Keratinocyte (primary cell): ENCODE measurements at regions not wholly inside any gene's neighbourhood (a gene's known extent, or its start where the extent isn't known, plus 50 kb on each side); places are given as distances from the start of the nearest gene placed in this dataset.

Source experiments
- EZH2 ChIP-seq: IDR thresholded peaks from one replicate; pipeline ENCODE4 v1.6.1; 2012; ENCODE audit warnings: inconsistent platforms, mild to moderate bottlenecking, low read length, moderate library complexity
- TF ChIP-seq, protein P1 (sequence below), 3 experiments: IDR thresholded peaks in 1 of 3; conservative IDR thresholded peaks in 1 of 3; optimal IDR thresholded peaks in 1 of 3; 2 replicates in 2 of 3; 3 replicates in 1 of 3; pipeline versions ENCODE3 to v1.5.1; 2011; ENCODE audit warnings: low read length in 3 of 3, mild to moderate bottlenecking in 3 of 3, moderate library complexity in 2 of 3, control low read depth in 1 of 3, inconsistent platforms in 1 of 3; ENCODE audit not compliant: insufficient read depth in 2 of 3; ENCODE audit errors: extremely low read depth in 1 of 3

GRCh38 chr4:32290102-32290501 is 1569.9 kb downstream of the PCDH7 start:
- TF ChIP-seq, protein P1, sequence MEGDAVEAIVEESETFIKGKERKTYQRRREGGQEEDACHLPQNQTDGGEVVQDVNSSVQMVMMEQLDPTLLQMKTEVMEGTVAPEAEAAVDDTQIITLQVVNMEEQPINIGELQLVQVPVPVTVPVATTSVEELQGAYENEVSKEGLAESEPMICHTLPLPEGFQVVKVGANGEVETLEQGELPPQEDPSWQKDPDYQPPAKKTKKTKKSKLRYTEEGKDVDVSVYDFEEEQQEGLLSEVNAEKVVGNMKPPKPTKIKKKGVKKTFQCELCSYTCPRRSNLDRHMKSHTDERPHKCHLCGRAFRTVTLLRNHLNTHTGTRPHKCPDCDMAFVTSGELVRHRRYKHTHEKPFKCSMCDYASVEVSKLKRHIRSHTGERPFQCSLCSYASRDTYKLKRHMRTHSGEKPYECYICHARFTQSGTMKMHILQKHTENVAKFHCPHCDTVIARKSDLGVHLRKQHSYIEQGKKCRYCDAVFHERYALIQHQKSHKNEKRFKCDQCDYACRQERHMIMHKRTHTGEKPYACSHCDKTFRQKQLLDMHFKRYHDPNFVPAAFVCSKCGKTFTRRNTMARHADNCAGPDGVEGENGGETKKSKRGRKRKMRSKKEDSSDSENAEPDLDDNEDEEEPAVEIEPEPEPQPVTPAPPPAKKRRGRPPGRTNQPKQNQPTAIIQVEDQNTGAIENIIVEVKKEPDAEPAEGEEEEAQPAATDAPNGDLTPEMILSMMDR (optimal IDR thresholded peaks at IDR 0.05 in 1 of 3, IDR thresholded peaks at IDR 0.05 in 1 of 3, conservative IDR thresholded peaks at IDR 0.05 in 1 of 3; ENCODE audit: extremely low read depth in 1 of 3, insufficient read depth in 2 of 3, low read length in 3 of 3): no peak
- no peak for TF ChIP-seq EZH2
